H1 (cell line): ENCODE measurements at regions not wholly inside any gene's neighbourhood (a gene's known extent, or its start where the extent isn't known, plus 50 kb on each side); places are given as distances from the start of the nearest gene placed in this dataset.
"Not testable (repeated sequence)": the region's sequence is repeated elsewhere in the genome, so short reads cannot be mapped to it uniquely, and the experiment has no call there.

ENCODE experiments used
- CBX5 ChIP-seq: fragments of 300-800, 300-1000 bp; sonication (generic); IDR thresholded peaks from 2 replicates; pipeline ENCODE4 v1.7.1; 2016; ENCODE audit warnings: antibody characterized with exemption, low read length, low read depth
- EZH2 ChIP-seq: fragments of 200-600 bp; sonication (generic); IDR thresholded peaks from 2 replicates; pipeline ENCODE4 v1.7.1; 2012; ENCODE audit warnings: low read depth, mild to moderate bottlenecking, moderate library complexity, low read length, inconsistent platforms; ENCODE audit not compliant: severe bottlenecking
- POLR2AphosphoS5 ChIP-seq: IDR thresholded peaks from 2 replicates; pipeline ENCODE4 v1.6.1; 2011; ENCODE audit warnings: low read depth, low read length
- RFX5 ChIP-seq: IDR thresholded peaks from 2 replicates; pipeline ENCODE4 v1.6.1; 2011; ENCODE audit warnings: low read depth, low read length, improper control_type of control experiment, borderline replicate concordance

- not testable (repeated sequence) for TF ChIP-seq RFX5, CBX5, POLR2AphosphoS5, EZH2
Measured at GRCh38 chr1:148429856-148430255, 53.2 kb downstream of the PPIAL4G start.
